GM21447 (cell line): ENCODE measurements at regions not wholly inside any gene's neighbourhood (a gene's known extent, or its start where the extent isn't known, plus 50 kb on each side); places are given as distances from the start of the nearest gene placed in this dataset.
A peak's percentile ranks its signal among the peaks of the same experiment; 100 is the strongest.

Source experiments
- ATAC-seq: cut with Tn5 transposase; IDR thresholded peaks from one replicate; pipeline ENCODE4 v1.9.1; 2021; ENCODE audit not compliant: unreplicated experiment

- ATAC-seq, result no peak
These were observed 263.5 kb downstream of the CENPW start for GRCh38 chr6:126603410-126603809.

GRCh38 chr6:126605089-126605488 is 265.2 kb downstream of the CENPW start:
- no peak for ATAC-seq

GRCh38 chr6:126607289-126607688 is 267.4 kb downstream of the CENPW start:
- ATAC-seq, result no peak

GRCh38 chr6:126608681-126609080 is 268.8 kb downstream of the CENPW start:
- ATAC-seq, result no peak

GRCh38 chr6:126614642-126615504 is 275.0 kb downstream of the CENPW start:
- peak; percentile 63 for ATAC-seq

- no peak for ATAC-seq
These were observed 277.0 kb downstream of the CENPW start for GRCh38 chr6:126616866-126617265.

GRCh38 chr6:126618639-126619343 is 278.9 kb downstream of the CENPW start:
- ATAC-seq, result no peak

- ATAC-seq, result no peak
These were observed 280.8 kb downstream of the CENPW start for GRCh38 chr6:126620719-126621118.

- ATAC-seq, result no peak
These were observed 285.1 kb downstream of the CENPW start for GRCh38 chr6:126625019-126625418.

- no peak for ATAC-seq
These were observed 288.2 kb downstream of the CENPW start for GRCh38 chr6:126628125-126628524.

GRCh38 chr6:126631363-126631762 is 291.4 kb downstream of the CENPW start:
- ATAC-seq, result no peak

- no peak for ATAC-seq
These were observed 292.4 kb downstream of the CENPW start for GRCh38 chr6:126632271-126632670.

GRCh38 chr6:126633373-126633772 is 293.5 kb downstream of the CENPW start:
- no peak for ATAC-seq

GRCh38 chr6:126640356-126640755 is 300.4 kb downstream of the CENPW start:
- ATAC-seq, result no peak

GRCh38 chr6:126640921-126641320 is 301.0 kb downstream of the CENPW start:
- ATAC-seq, result no peak

- no peak for ATAC-seq
These were observed 301.7 kb downstream of the CENPW start for GRCh38 chr6:126641641-126642040.

- ATAC-seq, result no peak
These were observed 303.4 kb downstream of the CENPW start for GRCh38 chr6:126643352-126643751.

- no peak for ATAC-seq
These were observed 311.0 kb downstream of the CENPW start for GRCh38 chr6:126650931-126651330.

GRCh38 chr6:126657561-126658175 is 317.8 kb downstream of the CENPW start:
- no peak for ATAC-seq

GRCh38 chr6:126660376-126660775 is 320.5 kb downstream of the CENPW start:
- ATAC-seq, result no peak

- no peak for ATAC-seq
These were observed 321.7 kb downstream of the CENPW start for GRCh38 chr6:126661646-126662045.

GRCh38 chr6:126662966-126663365 is 323.1 kb downstream of the CENPW start:
- ATAC-seq, result no peak
